Neuronal stem cell (in vitro differentiated cells): ENCODE measurements at regions not wholly inside any gene's neighbourhood (a gene's known extent, or its start where the extent isn't known, plus 50 kb on each side); places are given as distances from the start of the nearest gene placed in this dataset.

Source experiments
- DNase-seq: peaks from one replicate; pipeline ENCODE4 v3.0.0-alpha.2; 2013; ENCODE audit warnings: low spot score
- H2AFZ ChIP-seq: one replicate; pipeline ENCODE4 v1.6.1; 2013; ENCODE audit warnings: mild to moderate bottlenecking, low read length, inconsistent platforms
- H2AK5ac ChIP-seq: 2 replicates; pipeline ENCODE4 v1.6.1; 2013; ENCODE audit warnings: low read depth, mild to moderate bottlenecking, inconsistent platforms, low read length, moderate library complexity, mixed read lengths
- H2BK120ac ChIP-seq: 2 replicates; pipeline ENCODE4 v1.6.1; 2013; ENCODE audit warnings: low read depth, mild to moderate bottlenecking, inconsistent platforms, low read length, moderate library complexity, mixed read lengths
- H2BK12ac ChIP-seq: one replicate; pipeline ENCODE4 v1.6.1; 2013; ENCODE audit warnings: low read length, inconsistent platforms
- H2BK15ac ChIP-seq: 2 replicates; pipeline ENCODE4 v1.6.1; 2013; ENCODE audit warnings: mild to moderate bottlenecking, low read length, inconsistent platforms, mixed read lengths
- H2BK5ac ChIP-seq: one replicate; pipeline ENCODE4 v1.6.1; 2013; ENCODE audit warnings: inconsistent platforms, mild to moderate bottlenecking, low read length, moderate library complexity
- H3K14ac ChIP-seq: one replicate; pipeline ENCODE4 v1.6.1; 2013; ENCODE audit warnings: low read length, inconsistent platforms
- H3K18ac ChIP-seq: 2 replicates; pipeline ENCODE4 v1.6.1; 2013; ENCODE audit warnings: low read length, inconsistent platforms
- H3K23ac ChIP-seq: 2 replicates; pipeline ENCODE4 v1.6.1; 2013; ENCODE audit warnings: low read depth, mild to moderate bottlenecking, mixed read lengths, low read length, inconsistent platforms; ENCODE audit not compliant: poor library complexity
- H3K27ac ChIP-seq: replicated peaks from 3 replicates; pipeline ENCODE4 v1.5.1; 2013; ENCODE audit warnings: low read length, inconsistent platforms
- H3K27me3 ChIP-seq, 3 experiments: 2 replicates each; pipeline ENCODE4 v1.6.1; 2013; ENCODE audit warnings: low read length in 3 of 3, mild to moderate bottlenecking in 2 of 3, inconsistent platforms in 1 of 3, low read depth in 1 of 3, mixed read lengths in 1 of 3, moderate library complexity in 1 of 3; ENCODE audit not compliant: control insufficient read depth in 3 of 3, insufficient read depth in 3 of 3
- H3K36me3 ChIP-seq, 2 donors: replicated peaks in 1 of 2; 2 replicates each; pipeline ENCODE4 v1.6.1; 2013; ENCODE audit warnings: low read length in 2 of 2; ENCODE audit not compliant: control insufficient read depth in 2 of 2, insufficient read depth in 2 of 2
- H3K4ac ChIP-seq: 2 replicates; pipeline ENCODE4 v1.6.1; 2013; ENCODE audit warnings: inconsistent platforms, mild to moderate bottlenecking, low read length, moderate library complexity
- H3K4me1 ChIP-seq, 2 donors: 1 replicate in 1 of 2; 2 replicates in 1 of 2; pipeline ENCODE4 v1.6.1; 2013; ENCODE audit warnings: low read length in 2 of 2, low read depth in 1 of 2; ENCODE audit not compliant: control insufficient read depth in 2 of 2, insufficient read depth in 1 of 2
- H3K4me2 ChIP-seq: one replicate; pipeline ENCODE4 v1.6.1; 2013; ENCODE audit warnings: mild to moderate bottlenecking, low read length, inconsistent platforms; ENCODE audit not compliant: insufficient read depth, poor library complexity, severe bottlenecking
- H3K4me3 ChIP-seq, 2 donors: 2 replicates each; pipeline ENCODE4 v1.5.1; 2013; ENCODE audit warnings: low read length in 2 of 2, mild to moderate bottlenecking in 2 of 2, inconsistent platforms in 1 of 2, moderate library complexity in 1 of 2
- H3K79me1 ChIP-seq: one replicate; pipeline ENCODE4 v1.6.1; 2013; ENCODE audit warnings: low read depth, mild to moderate bottlenecking, inconsistent platforms, low read length, moderate library complexity
- H3K9ac ChIP-seq: one replicate; pipeline ENCODE4 v1.6.1; 2013; ENCODE audit warnings: mild to moderate bottlenecking, low read depth, low read length, inconsistent platforms; ENCODE audit not compliant: poor library complexity
- H3K9me3 ChIP-seq, 2 donors: replicated peaks in 1 of 2; 2 replicates each; pipeline versions ENCODE3 to v1.6.1; 2013; ENCODE audit warnings: low read length in 2 of 2, mild to moderate bottlenecking in 2 of 2, inconsistent platforms in 1 of 2, low read depth in 1 of 2, mixed read lengths in 1 of 2, moderate library complexity in 1 of 2; ENCODE audit not compliant: control insufficient read depth in 2 of 2, insufficient read depth in 1 of 2
- H4K8ac ChIP-seq: one replicate; pipeline ENCODE4 v1.6.1; 2013; ENCODE audit warnings: low read depth, mild to moderate bottlenecking, inconsistent platforms, low read length, moderate library complexity
- H4K91ac ChIP-seq: one replicate; pipeline ENCODE4 v1.6.1; 2013; ENCODE audit warnings: low read length, low read depth, mild to moderate bottlenecking, inconsistent platforms; ENCODE audit not compliant: poor library complexity
- WGBS, 2 donors: extraction: QIAGEN DNeasy Blood & Tissue Kit; methylation state at CpG; one replicate each; pipeline ENCODE4 v1.1.7; 2013; ENCODE audit warnings: missing lambda C conversion rate in 2 of 2, mixed read lengths in 1 of 2; ENCODE audit not compliant: insufficient read length in 2 of 2, insufficient replicate concordance in 1 of 2; ENCODE audit errors: extremely low coverage in 2 of 2; 5-methylcytosine and 5-hydroxymethylcytosine counted together

DNA sequence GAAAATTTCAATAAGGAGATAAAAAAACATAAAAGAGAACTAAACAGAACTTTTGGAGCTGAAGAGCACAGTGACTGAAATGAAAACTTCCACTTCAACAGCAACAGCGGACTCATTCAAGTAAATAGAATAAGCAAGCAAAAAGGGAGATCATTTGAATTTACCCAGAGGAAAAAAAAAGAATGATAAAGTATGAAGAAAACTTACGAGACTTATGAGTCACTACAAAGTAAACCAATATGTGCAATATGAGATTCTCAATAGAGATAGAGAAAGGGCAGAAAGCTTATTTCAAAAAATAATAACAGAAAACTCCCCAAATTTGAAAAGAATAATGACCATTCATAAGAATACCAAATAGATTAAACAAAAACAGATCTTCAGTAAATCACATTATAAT lies 1605.7 kb upstream of the CDH6 start:
- Histone ChIP-seq H3K9me3 (no peaks in the 10 kb centered on the region), H3K23ac (no peak overlapping the region), H3K27ac (no peak overlapping the region), H3K36me3 (no peaks in the 10 kb centered on the region), H2BK15ac (no peak overlapping the region), H3K4me1 (no peaks in the 10 kb centered on the region), H4K8ac (no peak overlapping the region), H2BK120ac (no peak overlapping the region), H3K27me3 (no peaks in the 10 kb centered on the region), H2BK12ac (no peak overlapping the region), H3K9ac (no peak overlapping the region), H3K14ac (no peak overlapping the region), H3K4ac (no peak overlapping the region), H3K18ac (no peak overlapping the region), H2AFZ (no peak overlapping the region), H3K79me1 (no peaks in the 10 kb centered on the region), H3K4me3 (no peak overlapping the region), H4K91ac (no peak overlapping the region), H2BK5ac (no peak overlapping the region), H3K4me2 (no peak overlapping the region), H2AK5ac (no peak overlapping the region)
- WGBS, 2 donors: no CpG with 5 or more reads among the region's 2 CpGs
- DNase-seq: no peak

DNA sequence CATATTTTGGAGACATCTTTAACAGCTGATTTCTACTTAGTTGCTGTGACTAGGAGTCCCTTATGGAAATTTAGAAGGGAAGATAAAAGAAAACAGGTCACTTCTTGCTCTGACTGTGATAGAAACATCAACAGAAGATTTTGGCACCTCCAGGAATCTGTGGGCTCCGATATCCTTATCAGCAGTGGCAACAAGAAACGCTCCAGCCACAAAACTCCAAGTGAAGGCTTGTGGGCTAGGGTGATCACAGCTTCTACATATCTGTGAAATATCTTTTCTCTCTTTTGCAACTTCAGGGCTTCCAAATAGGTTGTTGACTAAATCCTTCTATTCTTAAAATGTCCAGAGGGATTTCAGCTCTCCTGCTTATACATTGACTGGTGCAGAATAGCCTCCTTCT lies 1625.5 kb upstream of the CDH6 start:
- H3K23ac ChIP-seq: no peak overlapping the region
- DNase-seq: no peak
- H2BK5ac ChIP-seq: no peak overlapping the region
- no peak overlapping the region for H3K14ac ChIP-seq
- H3K4me3 ChIP-seq: no peak overlapping the region
- no peak overlapping the region for H2BK12ac ChIP-seq
- no peaks in the 10 kb centered on the region for H3K79me1 ChIP-seq
- no peak overlapping the region for H3K4me2 ChIP-seq
- no peak overlapping the region for H2AFZ ChIP-seq
- no peak overlapping the region for H2AK5ac ChIP-seq
- no peak overlapping the region for H3K27ac ChIP-seq
- no peak overlapping the region for H3K18ac ChIP-seq
- H3K9ac ChIP-seq: no peak overlapping the region
- no peaks in the 10 kb centered on the region for H3K27me3 ChIP-seq
- H3K9me3 ChIP-seq: no peaks in the 10 kb centered on the region
- no peak overlapping the region for H2BK120ac ChIP-seq
- no peak overlapping the region for H2BK15ac ChIP-seq
- WGBS, 2 donors: no CpG with 5 or more reads among the region's 2 CpGs
- H3K4me1 ChIP-seq: no peaks in the 10 kb centered on the region
- no peak overlapping the region for H4K8ac ChIP-seq
- H3K36me3 ChIP-seq: no peaks in the 10 kb centered on the region
- no peak overlapping the region for H4K91ac ChIP-seq
- no peak overlapping the region for H3K4ac ChIP-seq

DNA sequence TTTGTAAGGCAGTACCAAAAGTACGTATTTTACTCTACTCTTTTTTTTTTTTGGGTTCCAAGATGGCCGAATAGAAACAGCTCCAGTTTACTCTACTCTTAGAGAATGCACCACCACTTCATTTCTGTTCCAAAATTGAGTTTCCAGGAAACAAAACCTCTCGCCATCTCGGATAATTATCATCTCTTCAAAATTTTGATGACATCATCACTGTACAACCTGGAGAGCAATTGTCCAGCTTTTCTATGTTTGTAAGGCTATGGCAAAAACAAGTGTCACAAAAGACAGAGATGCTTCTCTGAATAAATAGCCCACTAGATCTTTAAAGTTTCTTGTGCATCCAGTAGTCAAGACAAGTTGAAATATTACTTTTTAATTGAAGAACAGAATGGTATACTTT lies 1631.9 kb upstream of the CDH6 start:
- Histone ChIP-seq H4K8ac (no peak overlapping the region), H3K27me3 (no peaks in the 10 kb centered on the region), H3K9ac (no peak overlapping the region), H3K4me3 (no peak overlapping the region), H3K14ac (no peak overlapping the region), H3K36me3 (no peaks in the 10 kb centered on the region), H2BK15ac (no peak overlapping the region), H3K9me3 (no peaks in the 10 kb centered on the region), H2AK5ac (no peak overlapping the region), H3K79me1 (no peaks in the 10 kb centered on the region), H3K23ac (no peak overlapping the region), H4K91ac (no peak overlapping the region), H3K18ac (no peak overlapping the region), H2AFZ (no peak overlapping the region), H3K27ac (no peak overlapping the region), H3K4ac (no peak overlapping the region), H3K4me2 (no peak overlapping the region), H2BK5ac (no peak overlapping the region), H2BK120ac (no peak overlapping the region), H2BK12ac (no peak overlapping the region), H3K4me1 (no peaks in the 10 kb centered on the region)
- WGBS, 2 donors: no CpG with 5 or more reads among the region's 4 CpGs
- no peak for DNase-seq

DNA sequence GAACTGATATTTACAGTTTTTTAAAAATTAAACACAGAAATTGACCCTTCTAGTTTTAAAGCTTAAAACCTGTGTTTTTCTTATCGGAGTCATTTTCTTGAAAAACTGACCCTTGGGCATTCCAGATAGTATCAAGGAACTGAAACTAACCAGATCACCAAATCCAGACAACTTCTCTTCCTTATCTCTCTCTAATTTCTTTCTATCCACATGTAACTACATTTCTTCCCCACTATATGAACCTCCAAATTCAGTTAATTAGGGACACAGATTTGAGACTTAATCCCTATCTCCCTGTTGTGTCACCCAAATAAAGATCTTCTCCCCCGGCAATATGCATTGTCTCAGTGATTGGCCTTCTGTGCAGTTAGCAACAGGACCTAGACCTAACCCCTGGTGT lies 1643.0 kb upstream of the CDH6 start:
- H3K9ac ChIP-seq: no peak overlapping the region
- WGBS, 2 donors: no CpG with 5 or more reads among the region's 2 CpGs
- no peak overlapping the region for H3K4me2 ChIP-seq
- H2AFZ ChIP-seq: no peak overlapping the region
- H3K27me3 ChIP-seq: no peaks in the 10 kb centered on the region
- H3K4me1 ChIP-seq: no peaks in the 10 kb centered on the region
- H3K14ac ChIP-seq: no peak overlapping the region
- H3K23ac ChIP-seq: no peak overlapping the region
- H3K4me3 ChIP-seq: no peak overlapping the region
- no peak overlapping the region for H2BK5ac ChIP-seq
- H3K4ac ChIP-seq: no peak overlapping the region
- H2BK15ac ChIP-seq: no peak overlapping the region
- no peaks in the 10 kb centered on the region for H3K9me3 ChIP-seq
- no peak overlapping the region for H4K8ac ChIP-seq
- no peak overlapping the region for H2BK12ac ChIP-seq
- H3K18ac ChIP-seq: no peak overlapping the region
- no peak overlapping the region for H2BK120ac ChIP-seq
- H2AK5ac ChIP-seq: no peak overlapping the region
- no peak overlapping the region for H3K27ac ChIP-seq
- DNase-seq: no peak
- no peaks in the 10 kb centered on the region for H3K79me1 ChIP-seq
- H3K36me3 ChIP-seq: no peaks in the 10 kb centered on the region
- H4K91ac ChIP-seq: no peak overlapping the region
